Stomach (tissue), 8 donors: ENCODE measurements at regions not wholly inside any gene's neighbourhood (a gene's known extent, or its start where the extent isn't known, plus 50 kb on each side); places are given as distances from the start of the nearest gene placed in this dataset.
"Not testable (repeated sequence)": the region's sequence is repeated elsewhere in the genome, so short reads cannot be mapped to it uniquely, and the experiment has no call there.

Experiments used
- DNase-seq, 2 donors: peaks; one replicate each; pipeline versions ENCODE4 v3.0.0 to v3.0.0-alpha.2; 2013 to 2019
- H3K27ac ChIP-seq, 5 donors: fragments of 200-600 bp in 4 of 5; sonication (generic) in 4 of 5; one replicate each; pipeline ENCODE4 v1.5.1; 2013 to 2019; ENCODE audit warnings: mild to moderate bottlenecking in 1 of 5, moderate library complexity in 1 of 5
- H3K27me3 ChIP-seq, 3 donors: fragments of 200-600 bp; sonication (generic); one replicate each; pipeline ENCODE4 v1.5.1; 2017 to 2019; ENCODE audit warnings: mixed run types in 1 of 3
- H3K36me3 ChIP-seq, 4 donors: fragments of 200-600 bp; sonication (generic); 1 replicate in 3 of 4; 2 replicates in 1 of 4; pipeline ENCODE4 v1.5.1; 2016 to 2019
- H3K4me1 ChIP-seq, 4 donors: fragments of 200-600 bp; sonication (generic); one replicate each; pipeline ENCODE4 v1.5.1; 2016 to 2019
- H3K4me3 ChIP-seq, 4 donors: fragments of 200-600 bp; sonication (generic) in 3 of 4; one replicate each; pipeline ENCODE4 v1.5.1; 2016 to 2019; ENCODE audit warnings: mild to moderate bottlenecking in 1 of 4
- H3K9me3 ChIP-seq, 4 donors: fragments of 200-600 bp; sonication (generic); one replicate each; pipeline ENCODE4 v1.5.1; 2016 to 2019
- CTCF ChIP-seq, 7 experiments: fragments of 450-650 bp in 4 of 7; fragments of 200-600 bp in 3 of 7; sonication (generic) in 3 of 7; IDR thresholded peaks; one replicate each; pipeline ENCODE4 v1.5.1; 2016 to 2019; ENCODE audit warnings: antibody characterized with exemption in 7 of 7, control low read depth in 2 of 7, mild to moderate bottlenecking in 1 of 7
- EP300 ChIP-seq: sonication (generic); formaldehyde crosslinking; IDR thresholded peaks from one replicate; pipeline ENCODE4 v1.6.1; 2017; ENCODE audit warnings: antibody characterized with exemption
- POLR2A ChIP-seq, 4 donors: fragments of 450-650 bp; IDR thresholded peaks; one replicate each; pipeline ENCODE4 v1.6.1; 2016; ENCODE audit warnings: antibody characterized with exemption in 4 of 4, control low read depth in 2 of 4, mild to moderate bottlenecking in 1 of 4, moderate library complexity in 1 of 4
- POLR2AphosphoS5 ChIP-seq, 3 donors: sonication (generic); formaldehyde crosslinking; IDR thresholded peaks; one replicate each; pipeline ENCODE4 v1.6.1; 2016; ENCODE audit warnings: antibody characterized with exemption in 3 of 3
- WGBS, 5 donors: extraction: QIAGEN DNeasy Blood & Tissue Kit in 3 of 5; methylation state at CpG; one replicate each; pipeline versions ENCODE4 v1.1.5 to v1.1.7; 2013 to 2018; 5-methylcytosine and 5-hydroxymethylcytosine counted together
- intact Hi-C: fragments of 100-400 bp; cut with DNase I; formaldehyde crosslinking; loops from one replicate; pipeline ENCODE4 v1.15.1; 2023; ENCODE audit warnings: low total_unique reads
- donor health status: healthy with polysubstance abuse.
- donor health status: Bipolar disorder and iron deficiency.
- donor health status: healthy.

- H3K27me3 ChIP-seq: peaks cover 0 to 21% (median 0%) of the 10 kb centered on the region in 3 donors
- DNase-seq: no peak
- TF ChIP-seq POLR2AphosphoS5 (IDR thresholded peaks at IDR 0.05) (no peak), POLR2A (IDR thresholded peaks at IDR 0.05) (no peak), EP300 (no peak), CTCF (IDR thresholded peaks at IDR 0.05) (no peak)
- peaks cover 0 to 18% (median 13%) of the 10 kb centered on the region in 4 donors for H3K9me3 ChIP-seq
- intact Hi-C loops: no loop called here
- no peaks in the 10 kb centered on the region for H3K36me3 ChIP-seq
- H3K4me1 ChIP-seq: no peaks in the 10 kb centered on the region
- H3K4me3 ChIP-seq: no peak overlapping the region
- no peak overlapping the region for H3K27ac ChIP-seq
- 64 to 77% (median 68%) methylated on average over 6 to 8 of the region's 8 CpGs for WGBS, 5 donors
Observed at GRCh38 chr20:29452186-29452585, 1805.3 kb upstream of the DEFB115 start.

GRCh38 chr20:29456987-29457693 lies 1800.3 kb upstream of the DEFB115 start:
- H3K4me1 ChIP-seq, H3K4me3 ChIP-seq, intact Hi-C loops, DNase-seq, H3K27ac ChIP-seq, H3K27me3 ChIP-seq, H3K9me3 ChIP-seq, H3K36me3 ChIP-seq: not testable (repeated sequence)
- WGBS, 5 donors: 44 to 57% (median 48%) methylated on average over 7 of the region's 7 CpGs

GRCh38 chr20:29472606-29473005 lies 1784.9 kb upstream of the DEFB115 start:
- TF ChIP-seq POLR2AphosphoS5 (IDR thresholded peaks at IDR 0.05) (no peak), EP300 (no peak), POLR2A (IDR thresholded peaks at IDR 0.05) (no peak), CTCF (IDR thresholded peaks at IDR 0.05) (no peak)
- DNase-seq: no peak
- Histone ChIP-seq H3K27ac (no peak overlapping the region), H3K36me3 (no peaks in the 10 kb centered on the region), H3K4me1 (no peaks in the 10 kb centered on the region), H3K4me3 (no peak overlapping the region), H3K9me3 (peaks cover 0 to 14% (median 7%) of the 10 kb centered on the region in 4 donors), H3K27me3 (no peaks in the 10 kb centered on the region)
- intact Hi-C loops: no loop called here
- 48 to 59% (median 55%) methylated on average over 3 of the region's 3 CpGs for WGBS, 5 donors

GRCh38 chr20:29492840-29493239 lies 1764.6 kb upstream of the DEFB115 start:
- DNase-seq, H3K4me3 ChIP-seq, H3K27me3 ChIP-seq, H3K4me1 ChIP-seq, H3K27ac ChIP-seq, intact Hi-C loops, H3K36me3 ChIP-seq: not testable (repeated sequence)
- H3K9me3 ChIP-seq: peaks cover 0 to 16% (median 12%) of the 10 kb centered on the region in 4 donors
- WGBS, 5 donors: 70 to 89% (median 78%) methylated on average over 4 of the region's 4 CpGs

- intact Hi-C loops, H3K27me3 ChIP-seq, H3K4me1 ChIP-seq, DNase-seq, H3K36me3 ChIP-seq: not testable (repeated sequence)
- peak overlapping the region in 2 of 4 donors; percentile 7 to 50 for H3K4me3 ChIP-seq
- peak overlapping the region in 1 of 5 donors; percentile 82 for H3K27ac ChIP-seq
- 37 to 50% (median 42%) methylated on average over 23 to 27 of the region's 27 CpGs for WGBS, 5 donors
- peaks cover 0 to 29% (median 20%) of the 10 kb centered on the region in 4 donors for H3K9me3 ChIP-seq
Observed at GRCh38 chr20:29496767-29497166, 1760.7 kb upstream of the DEFB115 start.

GRCh38 chr20:29497261-29497671 lies 1760.2 kb upstream of the DEFB115 start:
- no peak for TF ChIP-seq EP300
- peak in 1 of 3 donors; percentile 44 for TF ChIP-seq POLR2AphosphoS5 (IDR thresholded peaks at IDR 0.05)
- Histone ChIP-seq H3K36me3 (no peaks in the 10 kb centered on the region), H3K27ac (peak overlapping the region in 1 of 5 donors; percentile 82), H3K4me1 (no peaks in the 10 kb centered on the region), H3K27me3 (no peaks in the 10 kb centered on the region), H3K9me3 (peaks cover 0 to 29% (median 20%) of the 10 kb centered on the region in 4 donors), H3K4me3 (peak overlapping the region in 2 of 4 donors; percentile 7 to 50)
- 51 to 64% (median 54%) methylated on average over 39 of the region's 39 CpGs for WGBS, 5 donors
- peak in 1 of 2 donors; percentile 9 for DNase-seq
- intact Hi-C loops: no loop called here

- H3K4me1 ChIP-seq, H3K36me3 ChIP-seq, H3K27me3 ChIP-seq, intact Hi-C loops, DNase-seq: not testable (repeated sequence)
- Histone ChIP-seq H3K9me3 (peaks cover 0 to 29% (median 20%) of the 10 kb centered on the region in 4 donors), H3K4me3 (peak overlapping the region in 1 of 4 donors; percentile 50), H3K27ac (peak overlapping the region in 1 of 5 donors; percentile 82)
- 58 to 62% (median 60%) methylated on average over 18 of the region's 18 CpGs for WGBS, 5 donors
Observed at GRCh38 chr20:29497684-29498083, 1759.8 kb upstream of the DEFB115 start.

GRCh38 chr20:29500738-29501137 lies 1756.7 kb upstream of the DEFB115 start:
- 46 to 58% (median 50%) methylated on average over 3 of the region's 3 CpGs for WGBS, 5 donors
- intact Hi-C loops, H3K36me3 ChIP-seq, H3K4me1 ChIP-seq, DNase-seq, H3K27me3 ChIP-seq, H3K27ac ChIP-seq, H3K4me3 ChIP-seq: not testable (repeated sequence)
- H3K9me3 ChIP-seq: peaks cover 0 to 29% (median 17%) of the 10 kb centered on the region in 4 donors

- 67 to 74% (median 70%) methylated on average over 13 of the region's 13 CpGs for whole genome bisulfite sequencing, 5 donors
- H3K27me3 ChIP-seq, H3K4me1 ChIP-seq, H3K27ac ChIP-seq, DNase-seq, H3K36me3 ChIP-seq, intact Hi-C loops, H3K4me3 ChIP-seq: not testable (repeated sequence)
- H3K9me3 ChIP-seq: peaks cover 8 to 42% (median 39%) of the 10 kb centered on the region in 4 donors
Observed at GRCh38 chr20:29514634-29515033, 1742.8 kb upstream of the DEFB115 start.
